VCaP (cell line): ENCODE measurements at regions not wholly inside any gene's neighbourhood (a gene's known extent, or its start where the extent isn't known, plus 50 kb on each side); places are given as distances from the start of the nearest gene placed in this dataset.
"Not testable (repeated sequence)": the region's sequence is repeated elsewhere in the genome, so short reads cannot be mapped to it uniquely, and the experiment has no call there.

Experiments
- H3K27ac ChIP-seq: fragments of 450-650 bp; 2 replicates; pipeline ENCODE4 v1.5.1; 2017
- TF ChIP-seq, protein P1 (sequence below): fragments of 450-650 bp; conservative IDR thresholded peaks from 2 replicates; pipeline ENCODE4 v1.5.1; 2017; ENCODE audit warnings: mild to moderate bottlenecking, moderate library complexity

DNA sequence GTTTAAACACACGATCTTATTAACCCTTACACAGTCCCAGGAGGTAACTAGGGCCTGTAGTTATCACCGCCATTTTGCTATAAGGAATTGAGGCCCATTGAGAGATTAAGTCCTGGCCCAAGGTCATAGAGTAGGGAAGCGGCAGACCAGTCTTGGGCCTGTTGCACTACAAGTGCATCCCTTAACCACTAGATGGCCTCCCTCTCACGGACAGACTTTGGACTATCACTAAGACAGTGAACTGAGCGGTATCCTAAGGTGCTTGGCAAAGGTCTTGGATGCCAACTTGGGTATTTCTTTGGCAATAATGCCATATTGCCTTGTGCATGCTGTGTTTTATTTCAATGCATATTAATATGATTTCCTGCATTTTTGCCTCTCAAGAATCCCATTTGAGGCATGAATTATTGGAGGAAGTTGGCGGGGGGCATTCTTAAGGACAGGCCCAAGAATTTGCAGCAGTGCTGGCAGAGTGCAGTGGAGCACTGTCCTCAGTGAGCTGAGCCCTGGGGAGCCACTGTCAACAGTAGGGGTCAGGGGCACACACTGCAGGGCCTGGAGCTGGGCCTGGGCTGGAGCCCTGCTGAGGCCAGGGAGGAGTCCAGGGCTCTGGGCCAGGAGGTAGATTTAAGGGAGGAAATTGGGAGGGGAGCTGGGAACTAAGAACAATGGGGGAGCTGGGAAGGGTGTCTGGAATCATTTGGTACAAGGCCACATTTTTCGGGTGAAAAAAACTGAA lies 147.4 kb downstream of the SMIM20 start:
- H3K27ac ChIP-seq: no peak overlapping the region

DNA sequence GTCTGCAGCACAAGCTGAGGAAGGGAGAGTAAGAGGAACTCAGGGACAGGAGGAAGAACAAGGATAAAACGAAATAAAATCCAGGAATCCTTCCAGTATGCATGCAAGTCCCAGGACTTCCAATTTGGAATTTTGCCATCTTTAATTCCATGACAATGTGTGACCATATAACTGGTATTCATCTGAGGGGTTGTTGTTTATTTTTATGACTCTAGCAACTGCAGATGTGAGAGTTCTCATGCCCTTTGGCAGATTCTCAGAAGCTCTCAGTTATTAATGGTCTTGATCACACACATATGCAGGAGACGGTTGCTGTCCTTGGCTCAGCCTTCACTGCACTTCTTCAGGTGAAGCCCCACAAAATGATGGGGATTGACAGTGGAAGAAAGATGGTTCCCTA lies 148.2 kb downstream of the SMIM20 start:
- TF ChIP-seq, protein P1, sequence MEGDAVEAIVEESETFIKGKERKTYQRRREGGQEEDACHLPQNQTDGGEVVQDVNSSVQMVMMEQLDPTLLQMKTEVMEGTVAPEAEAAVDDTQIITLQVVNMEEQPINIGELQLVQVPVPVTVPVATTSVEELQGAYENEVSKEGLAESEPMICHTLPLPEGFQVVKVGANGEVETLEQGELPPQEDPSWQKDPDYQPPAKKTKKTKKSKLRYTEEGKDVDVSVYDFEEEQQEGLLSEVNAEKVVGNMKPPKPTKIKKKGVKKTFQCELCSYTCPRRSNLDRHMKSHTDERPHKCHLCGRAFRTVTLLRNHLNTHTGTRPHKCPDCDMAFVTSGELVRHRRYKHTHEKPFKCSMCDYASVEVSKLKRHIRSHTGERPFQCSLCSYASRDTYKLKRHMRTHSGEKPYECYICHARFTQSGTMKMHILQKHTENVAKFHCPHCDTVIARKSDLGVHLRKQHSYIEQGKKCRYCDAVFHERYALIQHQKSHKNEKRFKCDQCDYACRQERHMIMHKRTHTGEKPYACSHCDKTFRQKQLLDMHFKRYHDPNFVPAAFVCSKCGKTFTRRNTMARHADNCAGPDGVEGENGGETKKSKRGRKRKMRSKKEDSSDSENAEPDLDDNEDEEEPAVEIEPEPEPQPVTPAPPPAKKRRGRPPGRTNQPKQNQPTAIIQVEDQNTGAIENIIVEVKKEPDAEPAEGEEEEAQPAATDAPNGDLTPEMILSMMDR: no peak
- no peak overlapping the region for H3K27ac ChIP-seq

More for the DNA sequence above, 147.4 kb downstream of the SMIM20 start:
- TF ChIP-seq, protein P1: peak; percentile 77

DNA sequence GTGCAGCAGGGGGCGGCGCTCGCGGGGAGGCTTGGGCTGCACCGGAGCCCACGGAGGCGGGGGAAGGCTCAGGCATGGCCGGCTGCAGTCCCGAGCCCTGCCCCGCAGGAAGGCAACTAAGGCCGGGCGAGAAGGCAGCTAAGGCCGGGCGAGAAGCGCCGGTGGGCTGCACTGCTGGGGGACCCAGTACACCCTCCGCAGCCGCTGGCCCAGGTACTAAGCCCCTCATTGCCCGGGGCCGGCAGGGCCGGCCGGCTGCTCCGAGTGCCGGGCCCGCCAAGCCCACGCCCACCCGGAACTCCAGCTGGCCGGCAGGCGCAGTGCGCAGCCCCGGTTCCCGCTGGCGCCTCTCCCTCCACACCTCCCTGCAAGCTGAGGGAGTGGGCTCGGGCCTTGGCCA lies 150.0 kb downstream of the SMIM20 start:
- not testable (repeated sequence) for H3K27ac ChIP-seq

DNA sequence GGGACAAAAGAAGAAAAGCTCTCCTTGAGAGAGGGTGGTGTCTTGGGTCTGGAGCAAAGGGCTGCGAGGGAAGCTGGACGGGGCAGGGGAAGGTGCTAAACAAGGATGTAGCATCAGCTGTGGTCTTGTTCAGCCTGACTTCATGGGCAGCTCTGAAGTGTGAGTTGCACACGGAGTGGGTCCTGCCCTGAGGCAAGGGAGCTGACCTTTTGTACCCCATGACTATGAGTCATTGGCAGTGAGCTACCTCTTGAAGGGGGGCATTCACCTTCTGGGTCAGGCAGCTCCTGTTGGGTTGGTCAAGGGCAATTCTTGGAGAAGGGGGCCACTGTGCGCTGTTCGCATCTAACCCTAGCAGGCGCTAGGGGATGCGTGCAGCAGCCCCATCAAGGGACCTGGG lies 151.8 kb downstream of the SMIM20 start:
- TF ChIP-seq, protein P1: no peak
- H3K27ac ChIP-seq: no peak overlapping the region

DNA sequence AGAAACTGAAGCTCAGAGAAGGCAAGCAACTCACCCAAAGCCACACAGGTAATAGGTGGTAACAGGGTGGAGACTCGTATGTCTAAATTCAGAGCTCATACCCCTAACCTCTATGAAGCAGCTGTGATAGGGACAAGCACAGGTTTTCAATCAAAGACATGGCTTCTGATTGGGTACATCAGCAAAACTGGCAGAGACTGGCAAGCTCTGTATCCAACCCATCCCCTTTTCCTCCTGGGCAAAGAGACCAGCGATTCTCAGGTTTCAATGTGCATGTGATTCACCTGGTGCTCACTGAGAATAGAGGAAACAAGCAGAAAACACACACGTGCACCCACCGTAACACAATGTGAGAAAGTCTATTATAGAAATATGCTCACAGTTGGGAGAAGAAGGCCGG lies 153.0 kb downstream of the SMIM20 start:
- H3K27ac ChIP-seq: no peak overlapping the region
- TF ChIP-seq, protein P1: no peak

DNA sequence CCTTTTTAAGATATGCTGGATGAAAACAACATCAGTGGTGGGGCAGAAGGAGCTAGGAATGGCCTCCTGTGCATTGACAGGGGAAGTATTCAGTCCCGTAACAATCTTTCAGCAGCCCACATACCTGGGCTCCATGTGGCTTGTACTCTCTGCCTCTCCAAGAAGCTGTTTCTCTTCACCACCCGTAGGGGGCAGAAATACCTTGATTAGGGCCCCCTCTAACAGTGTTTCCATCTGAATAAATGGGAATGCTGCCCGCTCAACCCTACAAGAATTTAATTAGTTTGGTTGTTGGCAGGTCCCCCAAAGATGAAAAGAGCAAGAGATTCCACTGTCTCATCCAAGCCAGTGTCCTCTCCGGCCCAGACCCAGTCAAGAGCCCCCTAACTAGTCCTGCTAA lies 155.2 kb downstream of the SMIM20 start:
- TF ChIP-seq, protein P1: no peak
- H3K27ac ChIP-seq: no peak overlapping the region

DNA sequence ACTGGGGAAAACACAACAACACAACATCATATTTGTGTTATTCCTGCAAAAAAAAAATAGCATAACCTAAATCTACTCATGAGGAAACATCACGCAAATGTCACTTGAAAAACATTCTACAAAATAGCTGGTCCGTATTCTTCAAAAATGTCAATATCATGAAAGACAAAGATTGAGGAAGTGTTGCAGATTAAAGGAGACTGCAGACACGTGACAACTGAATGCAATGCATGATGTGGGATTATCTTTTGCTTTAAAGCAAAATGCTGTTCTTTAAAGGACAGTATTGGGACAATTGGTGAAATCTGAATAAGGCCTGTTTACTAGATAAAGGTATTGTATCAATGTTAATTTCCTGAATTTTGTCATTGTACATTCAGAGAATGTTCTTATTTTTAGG lies 157.7 kb downstream of the SMIM20 start:
- H3K27ac ChIP-seq: no peak overlapping the region
- TF ChIP-seq, protein P1: no peak

DNA sequence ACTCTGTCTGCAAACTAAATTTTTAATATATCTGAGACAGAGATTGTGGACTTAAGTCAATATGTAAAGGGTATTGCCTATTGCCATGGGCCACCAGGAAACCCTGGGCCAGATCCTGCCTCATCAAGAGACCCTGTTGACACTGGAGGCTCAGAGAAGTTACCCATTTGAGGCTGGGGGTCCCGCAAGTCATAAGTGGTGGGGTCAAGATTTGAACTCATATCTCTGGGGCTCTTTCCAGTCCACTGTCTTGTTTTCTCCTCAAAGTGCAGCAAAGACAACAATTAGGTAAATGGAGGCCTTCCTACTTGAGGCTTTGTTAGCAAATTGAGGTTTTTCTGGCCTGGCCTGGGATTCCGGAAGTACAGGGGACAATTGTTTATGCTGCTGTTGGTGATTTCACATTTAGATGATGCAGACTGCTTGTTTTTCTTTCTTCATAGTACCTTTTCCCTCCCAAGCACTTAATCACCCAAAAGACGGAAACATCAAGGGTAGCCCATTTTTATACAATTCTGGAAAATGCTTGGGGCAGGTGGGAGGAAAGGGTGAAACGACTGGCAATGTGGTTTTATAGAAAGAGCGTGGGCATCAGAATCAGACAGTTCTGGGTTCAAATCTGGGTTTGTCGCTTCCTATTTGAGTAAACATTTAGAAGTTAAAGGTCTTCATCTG lies 160.0 kb downstream of the SMIM20 start:
- H3K27ac ChIP-seq: no peak overlapping the region
- TF ChIP-seq, protein P1: no peak
